Stimulated activated CD4-positive, alpha-beta T cell treated with anti-CD3 and anti-CD28 coated beads, Interleukin-12 subunit alpha, Interleukin-12 subunit beta, amount 100 ng/mL, for 4 hours (primary cell): ENCODE measurements at regions not wholly inside any gene's neighbourhood (a gene's known extent, or its start where the extent isn't known, plus 50 kb on each side); places are given as distances from the start of the nearest gene placed in this dataset.

Experiments used
- DNase-seq: peaks from one replicate; pipeline ENCODE4 v3.0.0-alpha.2; 2020

DNA sequence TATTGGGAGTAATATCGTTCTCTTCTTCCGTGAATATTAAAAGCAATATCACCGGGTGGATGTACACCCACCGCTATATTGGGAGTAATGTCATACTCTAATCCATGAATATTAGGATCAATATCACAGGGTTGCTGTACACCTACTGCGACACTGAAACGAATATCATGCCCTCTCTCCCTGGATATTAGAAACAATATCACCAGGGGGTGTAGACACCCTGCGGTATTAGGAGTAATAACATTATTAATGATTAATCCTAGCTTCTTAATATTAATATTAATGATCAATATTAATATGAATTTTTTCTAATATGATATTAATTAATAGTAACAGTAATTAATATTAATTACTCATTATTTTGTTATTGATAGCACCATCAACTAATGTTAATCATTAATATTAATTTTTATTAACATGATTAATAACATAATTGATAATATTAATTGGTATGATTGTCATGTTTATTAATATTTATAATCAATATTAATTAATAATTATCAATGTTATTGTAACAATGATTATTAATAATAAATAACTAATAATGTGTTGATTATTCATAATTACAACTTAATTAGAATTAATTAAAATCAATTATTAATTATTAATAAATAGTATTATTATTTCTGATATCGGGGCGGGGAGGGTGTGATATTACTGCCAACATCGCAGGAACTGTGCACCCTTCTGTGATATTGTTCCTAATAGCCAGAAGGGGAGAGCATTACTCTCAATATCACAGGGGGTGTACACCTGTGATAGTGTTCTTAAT, 121.3 kb upstream of the C1GALT1 start:
- DNase-seq: no peak

DNA sequence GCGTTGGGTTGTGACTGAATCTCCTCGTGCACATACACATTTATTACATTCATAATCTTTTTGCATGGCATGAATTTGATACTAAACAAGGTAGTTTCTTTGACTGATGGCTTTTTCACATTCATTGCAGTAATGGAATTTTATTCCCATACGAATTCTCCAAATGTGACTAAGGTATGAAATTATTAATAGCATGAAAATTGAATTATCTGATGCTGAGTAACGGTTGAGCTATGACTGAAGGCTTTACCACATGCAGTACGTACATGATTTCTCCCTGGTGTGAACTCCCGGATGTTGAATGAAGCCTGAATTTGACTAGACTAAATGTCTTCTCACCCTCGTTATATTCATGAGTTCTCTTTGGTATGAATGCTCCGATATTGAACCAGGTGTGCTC, 104.4 kb upstream of the C1GALT1 start:
- DNase-seq: no peak

- no peak for DNase-seq
Measured at GRCh38 chr7:7080802-7081201, 101.5 kb upstream of the C1GALT1 start.

DNA sequence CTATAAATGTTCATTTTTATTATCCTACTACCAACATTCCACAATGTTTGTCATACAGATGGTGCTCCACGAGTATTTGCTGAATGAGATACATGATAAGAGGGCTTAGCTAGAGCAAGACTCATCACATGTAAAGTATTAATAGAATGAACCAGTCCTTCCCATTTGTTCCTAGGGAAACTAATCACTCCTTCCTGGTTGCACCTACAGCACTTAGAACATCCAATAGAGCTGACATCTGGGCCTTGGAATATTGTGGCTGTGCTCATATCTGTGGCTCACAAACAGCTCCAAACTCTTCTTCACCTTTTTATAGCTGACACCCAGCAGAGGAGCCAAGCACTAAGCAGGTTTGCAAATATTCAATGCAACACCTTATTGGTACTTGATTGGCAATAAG, 91.9 kb upstream of the C1GALT1 start:
- no peak for DNase-seq

- no peak for DNase-seq
Measured at GRCh38 chr7:7098280-7098818, 84.0 kb upstream of the C1GALT1 start.

DNA sequence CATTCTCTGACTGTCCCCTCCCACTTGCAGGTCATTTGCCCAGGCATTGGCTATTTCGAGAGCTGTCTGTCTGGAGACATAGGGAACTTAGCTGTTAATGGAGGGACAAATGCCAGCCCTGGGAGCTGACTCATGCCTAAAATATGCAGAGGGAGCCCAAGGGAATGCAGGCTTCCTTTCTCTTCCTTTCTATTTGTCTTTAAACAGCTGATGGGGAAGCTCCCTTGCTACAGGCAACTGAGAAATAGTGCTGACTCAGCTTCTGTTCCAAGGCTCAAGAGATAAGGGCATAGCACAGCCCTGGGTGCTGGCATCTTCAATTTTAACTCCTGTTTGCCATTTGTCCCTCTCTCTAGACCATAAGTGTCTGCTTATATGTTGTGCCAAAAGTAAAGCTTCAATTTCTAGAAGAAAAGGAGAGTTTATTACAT, 82.7 kb upstream of the C1GALT1 start:
- DNase-seq: no peak

- no peak for DNase-seq
Measured at GRCh38 chr7:7100432-7100849, 81.9 kb upstream of the C1GALT1 start.

DNA sequence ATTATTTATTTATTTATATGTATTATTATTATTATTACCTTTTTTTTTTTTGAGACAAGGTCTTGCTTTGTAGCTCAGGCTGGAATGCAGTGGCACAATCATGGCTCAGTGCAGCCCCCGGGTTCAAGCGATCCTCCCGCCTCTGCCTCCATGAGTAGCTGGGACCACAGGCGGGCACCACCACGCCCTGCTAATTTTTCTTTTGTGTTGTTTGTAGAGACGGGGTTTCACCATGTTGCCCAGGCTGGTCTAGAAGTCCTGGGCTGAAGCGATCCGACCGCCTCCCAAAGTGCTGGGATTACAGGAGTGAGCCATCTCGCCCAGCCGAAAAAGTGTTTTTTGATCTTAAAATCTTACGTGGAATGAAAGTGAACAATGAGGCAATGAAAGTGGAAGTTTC, 79.4 kb upstream of the C1GALT1 start:
- no peak for DNase-seq

DNA sequence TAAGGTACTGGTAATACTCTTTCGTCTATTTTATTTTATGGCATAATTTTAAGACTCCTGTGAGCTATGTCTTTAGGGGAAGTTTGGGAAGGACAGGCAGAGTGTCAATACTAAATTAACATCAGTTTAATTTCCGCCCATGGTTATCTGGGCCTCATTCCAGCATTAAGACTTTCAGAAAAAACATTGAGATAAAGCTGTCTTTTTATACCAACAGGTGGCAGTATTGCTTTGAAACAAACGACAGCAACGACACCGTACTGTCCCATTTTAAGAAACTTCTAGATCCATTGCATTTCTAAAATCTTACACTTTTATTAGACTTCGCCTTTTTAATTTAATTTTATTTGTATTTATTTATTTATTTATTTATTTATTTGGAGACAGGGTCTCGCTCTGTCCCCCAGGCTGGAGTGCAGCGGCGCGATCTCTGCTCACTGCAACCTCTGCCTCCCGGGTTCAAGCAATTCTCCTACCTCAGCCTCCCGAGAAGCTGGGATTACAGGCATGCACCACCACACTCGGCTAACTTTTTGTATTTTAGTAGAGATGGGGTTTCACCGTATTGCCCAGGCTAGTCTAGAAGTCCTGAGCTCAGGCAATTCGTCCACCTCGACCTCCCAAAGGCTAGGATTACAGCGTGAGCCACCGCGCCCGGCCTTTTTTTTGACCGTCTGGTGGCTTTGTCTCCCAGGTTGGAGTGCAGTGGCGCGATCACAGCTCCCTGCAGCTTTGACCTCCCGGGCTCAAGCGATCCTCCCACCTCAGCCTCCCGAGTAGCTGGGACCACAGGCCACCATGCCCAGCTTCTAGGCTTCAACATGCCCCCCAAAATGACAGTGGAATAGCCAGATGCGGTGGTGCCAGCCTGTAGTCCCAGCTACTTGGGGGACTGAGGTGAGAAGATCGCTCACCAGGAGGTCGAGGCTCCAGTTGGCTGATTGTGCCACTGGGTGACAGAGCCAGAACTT, 78.7 kb upstream of the C1GALT1 start:
- DNase-seq: no peak

- DNase-seq: no peak
Measured at GRCh38 chr7:7104314-7104698, 78.0 kb upstream of the C1GALT1 start.

GRCh38 chr7:7104971-7105370, 77.4 kb upstream of the C1GALT1 start:
- no peak for DNase-seq

DNA sequence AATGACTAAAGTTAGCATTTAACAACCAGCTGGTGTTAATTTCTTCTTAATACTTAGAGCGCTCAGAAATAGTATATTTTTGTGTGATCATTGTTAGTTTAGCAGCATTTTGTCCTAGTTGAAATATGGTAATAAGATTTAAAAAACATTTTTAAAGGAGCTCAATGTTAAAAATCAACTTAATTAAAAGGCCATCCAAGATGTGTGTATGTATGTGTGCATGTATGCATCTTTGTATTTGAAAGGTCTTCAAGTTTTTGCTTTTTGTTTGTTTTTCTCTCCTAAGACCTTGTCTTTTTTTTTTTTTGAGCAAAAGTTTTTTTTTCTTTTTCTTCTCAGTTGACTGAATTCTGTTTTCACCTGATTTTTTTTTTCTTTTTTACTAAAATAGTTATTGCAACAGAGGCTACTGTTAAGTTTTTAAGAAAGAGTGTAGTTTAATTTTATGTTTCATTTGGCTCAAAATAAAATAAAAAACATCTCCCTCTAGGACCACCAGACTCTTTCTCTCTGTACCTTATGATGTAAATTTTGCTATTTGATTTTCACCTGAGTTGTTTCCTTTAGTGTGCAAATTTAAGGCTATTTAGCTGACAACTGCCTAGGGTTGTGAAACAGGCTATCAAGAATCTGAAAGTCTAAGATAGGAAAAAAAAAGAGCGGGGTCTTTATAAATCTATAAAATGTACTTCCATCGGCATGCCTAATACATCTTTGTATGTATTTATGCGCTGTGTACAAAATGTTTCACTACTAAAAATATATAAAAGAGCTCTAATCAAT, 76.4 kb upstream of the C1GALT1 start:
- no peak for DNase-seq

GRCh38 chr7:7108931-7109330, 73.4 kb upstream of the C1GALT1 start:
- DNase-seq: no peak

DNA sequence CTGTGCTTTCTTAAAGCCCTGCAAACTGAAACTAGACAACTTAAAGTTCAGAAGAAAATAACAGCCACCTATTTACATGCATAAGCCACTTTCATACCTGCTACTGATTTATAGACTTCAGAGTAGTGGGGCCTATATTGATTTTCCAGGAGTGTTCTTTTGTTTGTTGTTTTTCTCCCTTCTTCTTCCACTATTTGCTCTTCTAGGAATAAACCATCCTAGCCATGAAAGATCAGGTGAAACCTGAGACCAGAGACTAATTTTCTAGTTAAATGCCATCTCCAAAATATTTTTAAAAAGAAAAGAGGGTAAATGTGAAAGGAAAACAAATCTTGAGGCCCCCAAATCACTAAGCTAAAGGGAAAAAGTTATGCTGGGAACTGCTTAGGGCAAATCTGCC, 72.4 kb upstream of the C1GALT1 start:
- DNase-seq: no peak

- DNase-seq: no peak
Measured at GRCh38 chr7:7110706-7111105, 71.6 kb upstream of the C1GALT1 start.

- DNase-seq: no peak
Measured at GRCh38 chr7:7112868-7113267, 69.5 kb upstream of the C1GALT1 start.

- DNase-seq: no peak
Measured at GRCh38 chr7:7114575-7115291, 67.6 kb upstream of the C1GALT1 start.

DNA sequence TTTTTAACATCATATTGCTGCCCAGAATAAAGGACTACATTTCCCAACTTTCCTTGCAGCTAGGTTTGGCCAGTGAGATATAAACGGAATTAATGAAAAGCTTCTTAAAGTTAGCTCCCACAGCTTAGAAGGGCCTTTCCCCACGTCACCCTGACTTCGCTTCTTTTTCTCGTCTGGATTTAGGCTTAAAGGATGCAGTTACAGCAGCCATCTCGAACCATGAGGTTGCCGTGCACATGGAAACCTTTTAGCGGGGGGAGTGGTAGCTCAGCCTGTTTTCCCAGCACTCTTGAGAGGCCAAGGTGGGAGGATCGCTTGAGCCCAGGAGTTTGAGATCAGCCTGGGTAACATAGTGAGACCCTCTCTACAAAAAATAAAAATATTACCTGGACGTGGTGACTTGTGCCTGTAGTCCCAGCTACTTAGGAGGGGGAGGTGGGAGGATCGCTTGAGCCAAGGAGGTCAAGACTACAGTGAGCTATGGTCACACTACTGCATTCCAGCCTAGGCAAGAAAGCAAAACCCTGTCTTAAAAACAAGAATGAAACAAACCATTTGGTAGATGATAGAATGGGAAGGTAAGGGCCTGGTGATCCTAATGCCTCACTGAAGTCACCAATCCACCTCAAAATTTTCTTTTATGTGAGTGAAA, 64.3 kb upstream of the C1GALT1 start:
- DNase-seq: no peak

- DNase-seq: no peak
Measured at GRCh38 chr7:7118822-7119221, 63.5 kb upstream of the C1GALT1 start.

GRCh38 chr7:7119729-7120128, 62.6 kb upstream of the C1GALT1 start:
- DNase-seq: no peak

- no peak for DNase-seq
Measured at GRCh38 chr7:7122033-7122478, 60.3 kb upstream of the C1GALT1 start.
